Left ventricle myocardium inferior (tissue), 1 donor: ENCODE measurements at regions not wholly inside any gene's neighbourhood (a gene's known extent, or its start where the extent isn't known, plus 50 kb on each side); places are given as distances from the start of the nearest gene placed in this dataset.

Experiments used
- DNase-seq: peaks from one replicate; pipeline ENCODE4 v3.0.0-alpha.2; 2020
- H3K27ac ChIP-seq: fragments of 200-600 bp; replicated peaks from 2 replicates; pipeline ENCODE4 v1.8.0; 2021
- H3K27me3 ChIP-seq: fragments of 200-600 bp; 2 replicates; pipeline ENCODE4 v1.8.0; 2021; ENCODE audit warnings: low read depth
- H3K36me3 ChIP-seq: fragments of 200-600 bp; 2 replicates; pipeline ENCODE4 v1.8.0; 2021
- H3K4me1 ChIP-seq: fragments of 200-600 bp; 2 replicates; pipeline ENCODE4 v1.8.0; 2021
- H3K4me3 ChIP-seq: fragments of 200-600 bp; 2 replicates; pipeline ENCODE4 v1.8.0; 2021; ENCODE audit warnings: mild to moderate bottlenecking, moderate library complexity
- H3K9me3 ChIP-seq: fragments of 200-600 bp; replicated peaks from 2 replicates; pipeline ENCODE4 v1.8.0; 2021
- intact Hi-C: fragments of 100-400 bp; cut with micrococcal nuclease; formaldehyde crosslinking; loops from one replicate; pipeline ENCODE4 v1.11.0; 2022
- TF ChIP-seq, protein P1 (sequence below): fragments of 200-600 bp; IDR thresholded peaks from 2 replicates; pipeline ENCODE4 v1.8.0; 2021; ENCODE audit warnings: antibody characterized with exemption, mild to moderate bottlenecking, borderline replicate concordance
- donor health status: DM: no; HTN: yes; CAD: no; lungs with severe emphysema.

DNA sequence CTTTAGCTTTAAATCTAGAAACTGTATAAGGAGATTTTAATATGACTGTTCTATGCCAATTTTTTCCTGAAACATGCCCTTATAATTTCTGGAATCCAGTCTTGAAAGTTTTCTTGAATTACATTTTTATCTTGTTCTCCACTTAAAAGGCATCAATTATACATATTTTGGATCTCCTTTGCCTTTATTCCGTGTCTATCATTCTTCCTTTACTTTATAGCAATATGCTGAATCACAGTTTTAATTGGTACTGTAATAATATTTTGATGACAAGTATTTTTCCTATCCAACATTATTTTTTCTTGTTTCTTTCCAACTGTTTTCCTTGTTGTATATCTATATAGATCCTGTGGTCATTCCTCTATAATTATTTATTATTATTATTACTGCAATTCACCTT, 361.2 kb downstream of the PIK3R1 start:
- no peak for DNase-seq
- TF ChIP-seq, protein P1, sequence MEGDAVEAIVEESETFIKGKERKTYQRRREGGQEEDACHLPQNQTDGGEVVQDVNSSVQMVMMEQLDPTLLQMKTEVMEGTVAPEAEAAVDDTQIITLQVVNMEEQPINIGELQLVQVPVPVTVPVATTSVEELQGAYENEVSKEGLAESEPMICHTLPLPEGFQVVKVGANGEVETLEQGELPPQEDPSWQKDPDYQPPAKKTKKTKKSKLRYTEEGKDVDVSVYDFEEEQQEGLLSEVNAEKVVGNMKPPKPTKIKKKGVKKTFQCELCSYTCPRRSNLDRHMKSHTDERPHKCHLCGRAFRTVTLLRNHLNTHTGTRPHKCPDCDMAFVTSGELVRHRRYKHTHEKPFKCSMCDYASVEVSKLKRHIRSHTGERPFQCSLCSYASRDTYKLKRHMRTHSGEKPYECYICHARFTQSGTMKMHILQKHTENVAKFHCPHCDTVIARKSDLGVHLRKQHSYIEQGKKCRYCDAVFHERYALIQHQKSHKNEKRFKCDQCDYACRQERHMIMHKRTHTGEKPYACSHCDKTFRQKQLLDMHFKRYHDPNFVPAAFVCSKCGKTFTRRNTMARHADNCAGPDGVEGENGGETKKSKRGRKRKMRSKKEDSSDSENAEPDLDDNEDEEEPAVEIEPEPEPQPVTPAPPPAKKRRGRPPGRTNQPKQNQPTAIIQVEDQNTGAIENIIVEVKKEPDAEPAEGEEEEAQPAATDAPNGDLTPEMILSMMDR: no peak
- no peak overlapping the region for H3K27ac ChIP-seq
- H3K9me3 ChIP-seq: peaks cover 26% of the 10 kb centered on the region
- no peaks in the 10 kb centered on the region for H3K27me3 ChIP-seq
- H3K36me3 ChIP-seq: no peaks in the 10 kb centered on the region
- no peaks in the 10 kb centered on the region for H3K4me1 ChIP-seq
- no peak overlapping the region for H3K4me3 ChIP-seq
- intact Hi-C loops: no loop called here

DNA sequence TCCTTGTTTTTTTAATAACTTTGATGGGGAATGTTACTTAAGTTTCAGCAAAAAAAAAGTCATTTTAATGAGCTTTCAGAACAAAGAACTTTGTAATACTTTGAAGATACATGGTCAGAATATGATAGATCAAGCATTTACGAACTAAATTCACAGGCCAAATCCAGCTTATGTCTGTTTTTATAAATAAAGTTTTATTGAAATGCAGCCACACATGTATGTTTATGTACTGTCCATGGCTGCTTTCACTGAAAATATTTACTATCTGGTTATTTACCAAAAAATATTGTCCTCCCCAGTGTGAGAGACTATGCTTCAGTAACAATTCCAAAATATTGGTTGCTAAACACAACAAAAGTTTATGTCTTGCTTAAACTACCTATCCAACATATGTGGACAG, 366.7 kb downstream of the PIK3R1 start:
- Histone ChIP-seq H3K4me1 (no peaks in the 10 kb centered on the region), H3K36me3 (no peaks in the 10 kb centered on the region), H3K27ac (no peak overlapping the region), H3K27me3 (no peaks in the 10 kb centered on the region), H3K4me3 (no peak overlapping the region), H3K9me3 (peaks cover 7% of the 10 kb centered on the region)
- intact Hi-C loops: no loop called here
- no peak for DNase-seq
- TF ChIP-seq, protein P1: no peak

DNA sequence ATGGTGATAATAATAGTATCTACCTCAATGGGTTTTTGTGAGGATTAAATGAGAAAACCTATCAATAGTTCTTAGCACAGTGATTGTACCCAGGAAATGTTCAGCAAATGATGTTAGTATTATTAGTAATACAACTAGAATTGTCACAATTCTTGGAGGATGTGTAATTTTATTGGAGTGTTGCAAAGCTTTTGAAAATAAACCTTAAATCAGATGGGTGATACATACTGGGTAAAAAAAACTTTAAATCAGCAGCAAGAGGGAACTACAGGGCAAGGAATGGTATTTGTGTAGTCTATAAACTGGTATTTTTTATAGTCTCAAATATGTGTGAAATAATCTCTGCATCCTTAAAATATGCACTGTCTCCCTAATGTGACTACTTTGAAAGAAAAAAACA, 371.6 kb downstream of the PIK3R1 start:
- Histone ChIP-seq H3K4me3 (no peak overlapping the region), H3K36me3 (no peaks in the 10 kb centered on the region), H3K27ac (no peak overlapping the region), H3K4me1 (no peaks in the 10 kb centered on the region), H3K27me3 (no peaks in the 10 kb centered on the region), H3K9me3 (no peaks in the 10 kb centered on the region)
- intact Hi-C loops: no loop called here
- TF ChIP-seq, protein P1: no peak
- no peak for DNase-seq

DNA sequence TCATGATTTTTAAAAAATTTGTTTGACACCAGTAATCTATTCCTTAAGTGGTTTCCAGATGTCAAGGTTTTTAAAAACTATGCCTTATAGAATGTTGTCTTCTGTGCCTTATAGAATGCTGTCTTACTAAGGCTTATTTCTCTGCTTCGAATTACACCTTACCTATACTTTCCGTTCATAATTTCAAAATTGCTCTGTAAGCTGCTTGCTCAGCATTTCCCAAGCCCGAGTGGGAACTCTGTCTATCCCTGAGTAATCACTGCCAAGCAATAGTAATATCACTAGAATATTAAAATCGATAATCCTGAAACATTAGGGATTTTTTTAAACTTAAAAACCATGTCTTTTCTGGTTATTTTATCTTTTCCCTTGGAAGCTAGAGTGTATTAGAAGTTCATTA, 376.3 kb downstream of the PIK3R1 start:
- no peaks in the 10 kb centered on the region for H3K36me3 ChIP-seq

DNA sequence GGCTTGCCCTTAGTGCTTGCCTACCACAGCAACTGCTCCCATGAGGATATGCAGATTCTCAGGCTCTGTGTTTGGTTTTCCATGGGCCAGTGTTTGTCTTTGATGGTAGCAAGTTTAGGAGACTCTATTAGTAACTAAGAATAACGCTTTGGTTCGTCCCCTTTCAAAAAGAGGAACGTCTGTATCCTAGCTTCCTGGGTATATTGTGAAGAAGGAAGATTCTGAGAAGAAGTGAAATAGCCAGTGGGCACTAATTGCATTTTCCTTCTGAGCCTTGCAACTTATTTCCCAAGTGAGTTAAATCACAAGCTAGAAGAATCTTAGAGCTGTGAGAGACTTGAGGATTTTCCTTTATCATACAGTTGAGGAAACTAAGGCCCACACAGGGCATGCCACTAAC, 376.8 kb downstream of the PIK3R1 start:
- intact Hi-C loops: no loop called here
- no peak overlapping the region for H3K27ac ChIP-seq

More for the DNA sequence above, 376.3 kb downstream of the PIK3R1 start:
- Histone ChIP-seq H3K27me3 (no peaks in the 10 kb centered on the region), H3K27ac (no peak overlapping the region), H3K4me3 (no peak overlapping the region), H3K9me3 (no peaks in the 10 kb centered on the region), H3K4me1 (no peaks in the 10 kb centered on the region)
- TF ChIP-seq, protein P1: no peak
- intact Hi-C loops: no loop called here
- DNase-seq: no peak

More for the DNA sequence above, 376.8 kb downstream of the PIK3R1 start:
- Histone ChIP-seq H3K27me3 (no peaks in the 10 kb centered on the region), H3K36me3 (no peaks in the 10 kb centered on the region), H3K4me3 (no peak overlapping the region), H3K4me1 (no peaks in the 10 kb centered on the region), H3K9me3 (no peaks in the 10 kb centered on the region)
- TF ChIP-seq, protein P1: no peak
- no peak for DNase-seq
